ENCODE measurements at regions not wholly inside any gene's neighbourhood (a gene's known extent, or its start where the extent isn't known, plus 50 kb on each side); places are given as distances from the start of the nearest gene placed in this dataset.

DNA sequence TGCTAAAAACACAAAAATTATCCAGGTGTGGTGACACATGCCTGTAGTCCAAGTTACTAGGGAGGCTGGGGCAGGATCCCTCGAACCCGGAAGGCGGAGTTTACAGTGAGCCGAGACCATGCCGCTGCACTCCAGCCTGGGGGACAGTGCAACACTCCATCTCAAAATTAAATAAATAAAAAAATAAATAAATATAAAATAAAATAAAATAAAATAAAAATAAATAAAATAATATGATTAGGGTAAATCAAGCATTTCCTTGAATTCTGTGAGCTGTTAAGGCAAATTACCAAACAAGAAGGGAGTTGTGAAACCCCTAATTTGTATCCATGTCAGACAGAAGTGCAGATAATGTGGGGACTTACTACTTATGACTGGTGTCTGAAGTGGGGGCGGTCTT, 1928.9 kb upstream of the IGFBP7 start:
- TF ChIP-seq POLR2A (IDR thresholded peaks at IDR 0.05): no peak
- TF ChIP-seq, protein P1, sequence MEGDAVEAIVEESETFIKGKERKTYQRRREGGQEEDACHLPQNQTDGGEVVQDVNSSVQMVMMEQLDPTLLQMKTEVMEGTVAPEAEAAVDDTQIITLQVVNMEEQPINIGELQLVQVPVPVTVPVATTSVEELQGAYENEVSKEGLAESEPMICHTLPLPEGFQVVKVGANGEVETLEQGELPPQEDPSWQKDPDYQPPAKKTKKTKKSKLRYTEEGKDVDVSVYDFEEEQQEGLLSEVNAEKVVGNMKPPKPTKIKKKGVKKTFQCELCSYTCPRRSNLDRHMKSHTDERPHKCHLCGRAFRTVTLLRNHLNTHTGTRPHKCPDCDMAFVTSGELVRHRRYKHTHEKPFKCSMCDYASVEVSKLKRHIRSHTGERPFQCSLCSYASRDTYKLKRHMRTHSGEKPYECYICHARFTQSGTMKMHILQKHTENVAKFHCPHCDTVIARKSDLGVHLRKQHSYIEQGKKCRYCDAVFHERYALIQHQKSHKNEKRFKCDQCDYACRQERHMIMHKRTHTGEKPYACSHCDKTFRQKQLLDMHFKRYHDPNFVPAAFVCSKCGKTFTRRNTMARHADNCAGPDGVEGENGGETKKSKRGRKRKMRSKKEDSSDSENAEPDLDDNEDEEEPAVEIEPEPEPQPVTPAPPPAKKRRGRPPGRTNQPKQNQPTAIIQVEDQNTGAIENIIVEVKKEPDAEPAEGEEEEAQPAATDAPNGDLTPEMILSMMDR (IDR thresholded peaks at IDR 0.05): no peak
- no peak for TF ChIP-seq POLR2AphosphoS5 (IDR thresholded peaks at IDR 0.05)

Data from sigmoid colon (tissue), 4 donors.